Activated CD4-positive, alpha-beta T cell treated with anti-CD3 and anti-CD28 coated beads, Interleukin-2, amount 50 U/mL, for 48 hours (primary cell): ENCODE measurements at regions not wholly inside any gene's neighbourhood (a gene's known extent, or its start where the extent isn't known, plus 50 kb on each side); places are given as distances from the start of the nearest gene placed in this dataset.

Experiments used
- DNase-seq, 2 experiments: peaks; one replicate each; pipeline ENCODE4 v3.0.0-alpha.2; 2020

GRCh38 chr5:68433526-68433922, 218.0 kb downstream of the PIK3R1 start:
- no peak for DNase-seq

GRCh38 chr5:68433923-68434879, 218.6 kb downstream of the PIK3R1 start:
- DNase-seq: peak; percentile 95 to 97

- DNase-seq: no peak
These were observed 220.1 kb downstream of the PIK3R1 start for GRCh38 chr5:68435611-68436010.

- DNase-seq: no peak
These were observed 221.3 kb downstream of the PIK3R1 start for GRCh38 chr5:68436686-68437520.

GRCh38 chr5:68438876-68439275, 223.3 kb downstream of the PIK3R1 start:
- no peak for DNase-seq

GRCh38 chr5:68440245-68440644, 224.7 kb downstream of the PIK3R1 start:
- no peak for DNase-seq

GRCh38 chr5:68440651-68441050, 225.1 kb downstream of the PIK3R1 start:
- DNase-seq: no peak

- DNase-seq: no peak
These were observed 225.9 kb downstream of the PIK3R1 start for GRCh38 chr5:68441309-68442073.

GRCh38 chr5:68443091-68443490, 227.5 kb downstream of the PIK3R1 start:
- no peak for DNase-seq

- no peak for DNase-seq
These were observed 228.5 kb downstream of the PIK3R1 start for GRCh38 chr5:68444048-68444447.

GRCh38 chr5:68444833-68445232, 229.3 kb downstream of the PIK3R1 start:
- no peak for DNase-seq

GRCh38 chr5:68445257-68446069, 229.9 kb downstream of the PIK3R1 start:
- DNase-seq: no peak

GRCh38 chr5:68446070-68446357, 230.5 kb downstream of the PIK3R1 start:
- DNase-seq: no peak

GRCh38 chr5:68446487-68446894, 230.9 kb downstream of the PIK3R1 start:
- DNase-seq: no peak

GRCh38 chr5:68447136-68447929, 231.8 kb downstream of the PIK3R1 start:
- no peak for DNase-seq

GRCh38 chr5:68449380-68449779, 233.8 kb downstream of the PIK3R1 start:
- DNase-seq: no peak

GRCh38 chr5:68450245-68450852, 234.8 kb downstream of the PIK3R1 start:
- no peak for DNase-seq

GRCh38 chr5:68452286-68452685, 236.7 kb downstream of the PIK3R1 start:
- no peak for DNase-seq

- DNase-seq: no peak
These were observed 238.6 kb downstream of the PIK3R1 start for GRCh38 chr5:68454172-68454571.

- no peak for DNase-seq
These were observed 239.2 kb downstream of the PIK3R1 start for GRCh38 chr5:68454766-68455165.

GRCh38 chr5:68455216-68455615, 239.7 kb downstream of the PIK3R1 start:
- no peak for DNase-seq
